ENCODE measurements at regions not wholly inside any gene's neighbourhood (a gene's known extent, or its start where the extent isn't known, plus 50 kb on each side); places are given as distances from the start of the nearest gene placed in this dataset.

DNA sequence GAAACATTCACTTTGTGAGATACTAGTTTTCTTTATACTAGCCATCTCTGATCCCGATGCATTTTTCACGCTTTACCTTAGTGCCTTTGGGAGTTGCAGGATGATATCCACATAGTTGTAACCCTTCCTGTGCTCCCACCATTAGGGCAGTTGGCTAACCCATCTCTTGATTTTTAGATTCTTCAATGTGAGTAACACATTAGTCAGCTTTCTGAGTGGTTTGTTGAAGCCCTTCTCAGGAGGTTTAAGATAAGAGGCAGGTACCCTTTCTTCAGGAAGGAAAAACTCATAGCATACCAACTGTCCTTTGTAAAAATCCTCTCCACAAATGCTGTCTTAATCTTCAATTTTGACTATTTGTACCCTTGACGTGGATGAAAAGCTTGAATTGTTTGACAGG is 392.3 kb downstream of the DMAC1 start:
- CTCF ChIA-PET = interaction anchor here (0.6 kb wide), 1 partner anchor 837 kb away, joined by 3 read pairs; no protein-coding TSS in a partner anchor

DNA sequence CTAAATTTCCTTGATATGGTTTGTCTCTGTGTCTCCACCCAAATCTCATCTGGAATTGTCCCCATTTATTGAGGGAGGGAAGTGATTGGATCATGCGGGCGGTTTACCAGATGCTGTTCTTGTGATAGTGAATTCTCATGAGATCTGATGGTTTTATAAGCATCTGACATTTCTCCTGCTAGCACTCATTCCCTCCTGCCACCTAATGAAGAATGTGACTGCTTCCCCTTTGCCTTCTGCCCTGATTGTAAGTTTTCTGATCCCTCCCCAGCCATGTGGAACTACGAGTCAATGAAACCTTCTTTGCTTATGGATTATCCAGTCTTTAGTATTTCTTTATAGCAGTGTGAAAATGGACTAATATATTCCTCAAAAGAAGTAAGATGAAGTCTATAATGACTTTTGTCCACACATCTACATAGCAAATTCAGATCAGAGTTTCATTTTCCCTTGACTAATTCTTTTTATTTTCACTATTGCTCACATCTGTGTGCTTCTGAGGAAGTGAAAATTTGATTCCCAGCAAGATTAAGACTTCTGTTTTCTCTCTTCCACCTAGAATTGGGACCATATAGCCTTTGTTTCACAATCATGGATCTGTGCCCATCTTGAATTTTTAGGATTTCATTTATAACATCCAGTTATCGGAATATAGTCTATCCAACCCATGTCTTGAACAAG is 393.5 kb downstream of the DMAC1 start:
- Histone ChIP-seq H3K27me3 (ENCODE audit: insufficient read depth, low read depth) (no peaks in the 10 kb centered on the region), H3K79me2 (ENCODE audit: low read depth) (no peaks in the 10 kb centered on the region), H3K36me3 (ENCODE audit: low read depth) (no peaks in the 10 kb centered on the region), H3K27ac (no peak overlapping the region), H3K4me1 (replicated peaks; ENCODE audit: insufficient read depth) (no peaks in the 10 kb centered on the region), H3F3A (ENCODE audit: insufficient read depth, low read depth) (no peaks in the 10 kb centered on the region), H4K20me1 (ENCODE audit: insufficient read depth) (no peaks in the 10 kb centered on the region), H2AFZ (no peak overlapping the region), H3K9me2 (ENCODE audit: insufficient read depth) (no peaks in the 10 kb centered on the region), H3K9me3 (ENCODE audit: insufficient read depth, low read depth) (no peaks in the 10 kb centered on the region), H3K4me3 (no peak overlapping the region), H3K4me2 (no peak overlapping the region)
- TF ChIP-seq, protein P1, sequence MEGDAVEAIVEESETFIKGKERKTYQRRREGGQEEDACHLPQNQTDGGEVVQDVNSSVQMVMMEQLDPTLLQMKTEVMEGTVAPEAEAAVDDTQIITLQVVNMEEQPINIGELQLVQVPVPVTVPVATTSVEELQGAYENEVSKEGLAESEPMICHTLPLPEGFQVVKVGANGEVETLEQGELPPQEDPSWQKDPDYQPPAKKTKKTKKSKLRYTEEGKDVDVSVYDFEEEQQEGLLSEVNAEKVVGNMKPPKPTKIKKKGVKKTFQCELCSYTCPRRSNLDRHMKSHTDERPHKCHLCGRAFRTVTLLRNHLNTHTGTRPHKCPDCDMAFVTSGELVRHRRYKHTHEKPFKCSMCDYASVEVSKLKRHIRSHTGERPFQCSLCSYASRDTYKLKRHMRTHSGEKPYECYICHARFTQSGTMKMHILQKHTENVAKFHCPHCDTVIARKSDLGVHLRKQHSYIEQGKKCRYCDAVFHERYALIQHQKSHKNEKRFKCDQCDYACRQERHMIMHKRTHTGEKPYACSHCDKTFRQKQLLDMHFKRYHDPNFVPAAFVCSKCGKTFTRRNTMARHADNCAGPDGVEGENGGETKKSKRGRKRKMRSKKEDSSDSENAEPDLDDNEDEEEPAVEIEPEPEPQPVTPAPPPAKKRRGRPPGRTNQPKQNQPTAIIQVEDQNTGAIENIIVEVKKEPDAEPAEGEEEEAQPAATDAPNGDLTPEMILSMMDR (conservative IDR thresholded peaks at IDR 0.05) = no peak
- no peak for TF ChIP-seq EZH2 (IDR thresholded peaks at IDR 0.05; ENCODE audit: low read depth)
- intact Hi-C loops (cut with micrococcal nuclease; ENCODE audit: unreplicated experiment) = no loop called here
- ChIA-PET POLR2A (ENCODE audit: unreplicated experiment) (no interaction called here), CTCF (no interaction called here)
- no TSS peak for BruUV-seq (replicated peaks)
- no peak for DNase-seq

More for the DNA sequence above, 392.3 kb downstream of the DMAC1 start:
- H3K27me3 ChIP-seq (ENCODE audit: insufficient read depth, low read depth) = no peaks in the 10 kb centered on the region
- no peaks in the 10 kb centered on the region for H4K20me1 ChIP-seq (ENCODE audit: insufficient read depth)
- no peak for DNase-seq
- BruUV-seq (replicated peaks) = no TSS peak
- no peak overlapping the region for H3K4me2 ChIP-seq
- H3K27ac ChIP-seq = no peak overlapping the region
- TF ChIP-seq, protein P1 (conservative IDR thresholded peaks at IDR 0.05) = no peak
- TF ChIP-seq EZH2 (IDR thresholded peaks at IDR 0.05; ENCODE audit: low read depth) = no peak
- no peaks in the 10 kb centered on the region for H3K79me2 ChIP-seq (ENCODE audit: low read depth)
- H3K9me2 ChIP-seq (ENCODE audit: insufficient read depth) = no peaks in the 10 kb centered on the region
- H3K4me3 ChIP-seq = no peak overlapping the region
- POLR2A ChIA-PET (ENCODE audit: unreplicated experiment) = no interaction called here
- H3K4me1 ChIP-seq (replicated peaks; ENCODE audit: insufficient read depth) = no peaks in the 10 kb centered on the region
- H3K9me3 ChIP-seq (ENCODE audit: insufficient read depth, low read depth) = no peaks in the 10 kb centered on the region
- no peaks in the 10 kb centered on the region for H3K36me3 ChIP-seq (ENCODE audit: low read depth)
- intact Hi-C loops (cut with micrococcal nuclease; ENCODE audit: unreplicated experiment) = no loop called here
- H3F3A ChIP-seq (ENCODE audit: insufficient read depth, low read depth) = no peaks in the 10 kb centered on the region
- no peak overlapping the region for H2AFZ ChIP-seq

DNA sequence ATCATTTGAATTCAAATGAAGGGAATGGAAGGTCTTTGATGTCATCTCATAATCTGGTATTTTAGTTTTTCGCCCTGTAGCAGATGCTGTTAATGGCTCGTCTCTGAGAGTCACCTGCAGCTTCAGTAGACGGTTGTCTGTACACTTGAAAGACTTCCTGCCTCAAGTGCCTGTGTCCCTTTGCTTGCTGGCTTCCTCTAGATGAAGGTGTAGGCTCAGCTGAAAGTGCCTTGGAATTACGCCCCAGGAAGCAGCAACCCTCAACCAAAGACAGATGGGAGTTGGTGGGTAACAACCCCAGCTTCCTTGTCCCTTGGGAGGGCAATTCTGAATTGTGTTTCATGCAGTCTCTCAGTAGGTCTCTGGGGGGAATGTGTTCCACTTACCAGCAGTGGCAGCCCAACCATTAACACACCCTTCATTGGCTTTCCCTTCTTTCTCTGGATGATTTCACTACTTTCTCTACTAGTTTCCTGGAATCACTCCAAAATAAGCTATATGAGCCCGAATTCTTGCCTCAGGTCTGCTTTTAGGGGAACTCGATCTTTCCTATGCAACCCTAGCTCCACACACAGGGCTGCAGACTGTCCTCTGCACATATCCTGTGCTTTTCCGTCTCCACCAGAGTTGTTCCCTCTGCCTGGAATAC is 395.6 kb downstream of the DMAC1 start:
- BruUV-seq (replicated peaks) = no TSS peak
- no peak for DNase-seq
- POLR2A ChIA-PET (ENCODE audit: unreplicated experiment) = no interaction called here
- no peaks in the 10 kb centered on the region for H3K4me1 ChIP-seq (replicated peaks; ENCODE audit: insufficient read depth)
- CTCF ChIA-PET = no interaction called here
- H4K20me1 ChIP-seq (ENCODE audit: insufficient read depth) = no peaks in the 10 kb centered on the region
- TF ChIP-seq, protein P1 (conservative IDR thresholded peaks at IDR 0.05) = no peak
- no peak for TF ChIP-seq EZH2 (IDR thresholded peaks at IDR 0.05; ENCODE audit: low read depth)
- intact Hi-C loops (cut with micrococcal nuclease; ENCODE audit: unreplicated experiment) = no loop called here
- H3K4me3 ChIP-seq = no peak overlapping the region
- H3K9me3 ChIP-seq (ENCODE audit: insufficient read depth, low read depth) = no peaks in the 10 kb centered on the region
- H3K79me2 ChIP-seq (ENCODE audit: low read depth) = no peaks in the 10 kb centered on the region
- no peaks in the 10 kb centered on the region for H3K9me2 ChIP-seq (ENCODE audit: insufficient read depth)
- no peak overlapping the region for H2AFZ ChIP-seq
- H3K4me2 ChIP-seq = no peak overlapping the region
- no peak overlapping the region for H3K27ac ChIP-seq
- no peaks in the 10 kb centered on the region for H3K27me3 ChIP-seq (ENCODE audit: insufficient read depth, low read depth)
- no peaks in the 10 kb centered on the region for H3K36me3 ChIP-seq (ENCODE audit: low read depth)
- no peaks in the 10 kb centered on the region for H3F3A ChIP-seq (ENCODE audit: insufficient read depth, low read depth)
